Stomach (tissue), 4 donors: ENCODE measurements at regions not wholly inside any gene's neighbourhood (a gene's known extent, or its start where the extent isn't known, plus 50 kb on each side); places are given as distances from the start of the nearest gene placed in this dataset.

Experiments
- POLR2A ChIP-seq, 4 donors: fragments of 450-650 bp; IDR thresholded peaks; one replicate each; pipeline ENCODE4 v1.6.1; 2016; ENCODE audit warnings: antibody characterized with exemption in 4 of 4, control low read depth in 2 of 4, mild to moderate bottlenecking in 1 of 4, moderate library complexity in 1 of 4
- POLR2AphosphoS5 ChIP-seq, 3 donors: sonication (generic); formaldehyde crosslinking; IDR thresholded peaks; one replicate each; pipeline ENCODE4 v1.6.1; 2016; ENCODE audit warnings: antibody characterized with exemption in 3 of 3
- TF ChIP-seq, protein P1 (sequence below), 7 experiments: fragments of 450-650 bp in 4 of 7; fragments of 200-600 bp in 3 of 7; sonication (generic) in 3 of 7; IDR thresholded peaks; one replicate each; pipeline ENCODE4 v1.5.1; 2016 to 2019; ENCODE audit warnings: antibody characterized with exemption in 7 of 7, control low read depth in 2 of 7, mild to moderate bottlenecking in 1 of 7

DNA sequence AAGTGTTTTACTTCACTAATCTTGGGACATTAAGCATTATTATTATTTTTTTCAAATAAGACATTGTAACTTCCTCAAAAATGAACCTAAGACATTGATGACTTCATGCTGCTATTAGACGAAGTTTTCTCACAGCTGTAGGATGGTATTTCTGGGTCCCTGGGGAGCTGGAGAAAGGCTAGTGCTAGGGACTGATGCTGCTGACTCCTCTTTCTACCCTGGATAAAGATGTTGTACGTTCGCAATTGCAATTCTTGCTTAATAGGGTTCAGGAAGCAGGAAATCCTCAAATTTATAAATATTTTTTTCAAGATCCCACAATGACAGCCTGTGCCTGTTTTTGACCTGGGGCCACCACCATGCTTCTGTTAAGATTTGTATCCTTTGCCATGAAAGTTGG, 526.0 kb downstream of the CCSER2 start:
- TF ChIP-seq, protein P1, sequence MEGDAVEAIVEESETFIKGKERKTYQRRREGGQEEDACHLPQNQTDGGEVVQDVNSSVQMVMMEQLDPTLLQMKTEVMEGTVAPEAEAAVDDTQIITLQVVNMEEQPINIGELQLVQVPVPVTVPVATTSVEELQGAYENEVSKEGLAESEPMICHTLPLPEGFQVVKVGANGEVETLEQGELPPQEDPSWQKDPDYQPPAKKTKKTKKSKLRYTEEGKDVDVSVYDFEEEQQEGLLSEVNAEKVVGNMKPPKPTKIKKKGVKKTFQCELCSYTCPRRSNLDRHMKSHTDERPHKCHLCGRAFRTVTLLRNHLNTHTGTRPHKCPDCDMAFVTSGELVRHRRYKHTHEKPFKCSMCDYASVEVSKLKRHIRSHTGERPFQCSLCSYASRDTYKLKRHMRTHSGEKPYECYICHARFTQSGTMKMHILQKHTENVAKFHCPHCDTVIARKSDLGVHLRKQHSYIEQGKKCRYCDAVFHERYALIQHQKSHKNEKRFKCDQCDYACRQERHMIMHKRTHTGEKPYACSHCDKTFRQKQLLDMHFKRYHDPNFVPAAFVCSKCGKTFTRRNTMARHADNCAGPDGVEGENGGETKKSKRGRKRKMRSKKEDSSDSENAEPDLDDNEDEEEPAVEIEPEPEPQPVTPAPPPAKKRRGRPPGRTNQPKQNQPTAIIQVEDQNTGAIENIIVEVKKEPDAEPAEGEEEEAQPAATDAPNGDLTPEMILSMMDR (IDR thresholded peaks at IDR 0.05) = no peak
- TF ChIP-seq POLR2AphosphoS5 (IDR thresholded peaks at IDR 0.05) (no peak), POLR2A (IDR thresholded peaks at IDR 0.05) (no peak)
